ENCODE measurements at regions not wholly inside any gene's neighbourhood (a gene's known extent, or its start where the extent isn't known, plus 50 kb on each side); places are given as distances from the start of the nearest gene placed in this dataset.

DNA sequence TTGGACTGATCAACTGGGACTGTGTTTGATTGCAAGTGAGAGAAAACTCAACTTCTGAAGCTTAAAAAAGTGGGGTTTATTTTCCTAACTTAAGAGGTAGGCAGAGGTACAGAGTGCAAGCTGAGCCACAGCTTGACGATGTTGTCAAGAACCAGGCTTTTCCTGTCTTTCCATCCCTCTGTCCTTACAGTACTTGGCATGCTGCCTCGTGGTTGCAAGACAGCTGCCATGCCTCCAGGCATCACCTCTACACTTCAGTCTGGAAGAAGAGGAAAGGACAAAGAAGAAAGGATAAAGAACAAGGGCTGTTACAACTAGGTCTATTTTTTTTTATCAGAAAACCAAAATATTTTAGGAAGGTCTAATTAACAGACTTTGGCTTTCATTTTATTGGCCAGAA, 51.8 kb upstream of the GALNT15 start:
- no peaks in the 10 kb centered on the region for H3K9me3 Mint-ChIP-seq
- H3K36me3 Mint-ChIP-seq (ENCODE audit: low read depth) = no peaks in the 10 kb centered on the region
- intact Hi-C loops (cut with micrococcal nuclease) = no loop called here
- H3K4me3 Mint-ChIP-seq = no peak overlapping the region
- no peaks in the 10 kb centered on the region for H3K4me1 Mint-ChIP-seq
- H3K27ac Mint-ChIP-seq = no peak overlapping the region
- no peak for DNase-seq
- H3K27me3 Mint-ChIP-seq = no peaks in the 10 kb centered on the region

DNA sequence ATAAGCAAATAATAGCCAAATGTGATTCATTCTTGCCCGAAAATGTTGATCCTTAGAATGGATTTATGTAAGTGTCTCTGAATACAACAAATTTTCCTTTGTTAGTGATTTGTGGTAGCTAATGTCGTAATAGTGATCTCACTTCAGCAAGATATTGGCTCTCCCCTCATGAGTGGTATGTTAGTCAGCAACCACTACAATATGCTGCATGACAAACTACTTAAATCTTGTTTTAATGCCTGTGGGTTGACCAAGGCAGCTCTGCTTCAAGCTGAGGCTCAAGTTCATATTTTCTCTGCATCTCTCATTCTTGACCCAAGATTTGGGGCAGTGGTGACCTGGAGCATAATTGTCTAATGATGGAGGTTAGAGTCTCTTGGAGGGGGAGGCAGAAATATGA, 49.8 kb upstream of the GALNT15 start:
- Mint-ChIP-seq H3K27ac (no peak overlapping the region), H3K4me1 (no peaks in the 10 kb centered on the region), H3K9me3 (no peaks in the 10 kb centered on the region), H3K36me3 (ENCODE audit: low read depth) (no peaks in the 10 kb centered on the region), H3K27me3 (no peaks in the 10 kb centered on the region), H3K4me3 (no peak overlapping the region)
- DNase-seq = no peak
- intact Hi-C loops (cut with micrococcal nuclease) = no loop called here

Measured in activated CD4-positive, alpha-beta T cell treated with anti-CD3 and anti-CD28 coated beads, Interleukin-2, amount 10 ng/mL, durations not matched to agents 24 days and 14 days (primary cell).